Smooth muscle cell (in vitro differentiated cells): ENCODE measurements at regions not wholly inside any gene's neighbourhood (a gene's known extent, or its start where the extent isn't known, plus 50 kb on each side); places are given as distances from the start of the nearest gene placed in this dataset.

ENCODE experiments used
- DNase-seq: peaks from one replicate; lab custom pipeline; 2025; ENCODE audit not compliant: unreplicated experiment; lab: John Stamatoyannopoulos, UW
- H2AFZ ChIP-seq: fragments of 200-600 bp; sonication (generic); 2 replicates; pipeline ENCODE4 v1.6.0; 2016; ENCODE audit warnings: antibody characterized with exemption, low read depth, mild to moderate bottlenecking
- H3F3A ChIP-seq: fragments of 200-600 bp; sonication (generic); 2 replicates; pipeline ENCODE4 v1.6.0; 2017; ENCODE audit warnings: antibody characterized with exemption, low read depth
- H3K27ac ChIP-seq: fragments of 200-600 bp; sonication (generic); 2 replicates; pipeline ENCODE4 v1.5.1; 2016; ENCODE audit warnings: low read depth, mild to moderate bottlenecking
- H3K27me3 ChIP-seq: fragments of 200-600 bp; sonication (generic); 2 replicates; pipeline ENCODE4 v1.6.1; 2016; ENCODE audit warnings: low read depth, mild to moderate bottlenecking
- H3K36me3 ChIP-seq: fragments of 200-600 bp; sonication (generic); 2 replicates; pipeline ENCODE4 v1.5.1; 2016; ENCODE audit warnings: low read depth
- H3K4me1 ChIP-seq: fragments of 200-600 bp; sonication (generic); 2 replicates; pipeline ENCODE4 v1.5.1; 2016; ENCODE audit warnings: low read depth
- H3K4me2 ChIP-seq: fragments of 200-600 bp; sonication (generic); 2 replicates; pipeline ENCODE4 v1.6.0; 2016; ENCODE audit warnings: mild to moderate bottlenecking
- H3K4me3 ChIP-seq: fragments of 200-600 bp; sonication (generic); 2 replicates; pipeline ENCODE4 v1.5.1; 2016; ENCODE audit warnings: mild to moderate bottlenecking
- H3K79me2 ChIP-seq: fragments of 200-600 bp; sonication (generic); 2 replicates; pipeline ENCODE4 v1.6.0; 2016; ENCODE audit warnings: low read depth, mild to moderate bottlenecking
- H3K9ac ChIP-seq: fragments of 200-600 bp; sonication (generic); 2 replicates; pipeline ENCODE4 v1.6.0; 2016; ENCODE audit warnings: low read depth
- H3K9me3 ChIP-seq: fragments of 200-600 bp; sonication (generic); replicated peaks from 2 replicates; pipeline ENCODE4 v1.5.1; 2016; ENCODE audit warnings: low read depth
- H4K20me1 ChIP-seq: fragments of 200-600 bp; sonication (generic); 2 replicates; pipeline ENCODE4 v1.6.0; 2016; ENCODE audit warnings: low read depth
- WGBS: methylation state at CpG from one replicate; pipeline ENCODE4 v1.1.7; 2016; ENCODE audit warnings: low lambda C conversion rate; 5-methylcytosine and 5-hydroxymethylcytosine counted together
- TF ChIP-seq, protein P1 (sequence below): fragments of 200-600 bp; sonication (generic); IDR thresholded peaks from 2 replicates; pipeline ENCODE4 v1.5.1; 2017; ENCODE audit warnings: borderline replicate concordance, mild to moderate bottlenecking, antibody characterized with exemption; ENCODE audit not compliant: insufficient read depth, poor library complexity, severe bottlenecking

- WGBS, result 44% methylated on average over 1 of the region's 1 CpG
- TF ChIP-seq, protein P1, sequence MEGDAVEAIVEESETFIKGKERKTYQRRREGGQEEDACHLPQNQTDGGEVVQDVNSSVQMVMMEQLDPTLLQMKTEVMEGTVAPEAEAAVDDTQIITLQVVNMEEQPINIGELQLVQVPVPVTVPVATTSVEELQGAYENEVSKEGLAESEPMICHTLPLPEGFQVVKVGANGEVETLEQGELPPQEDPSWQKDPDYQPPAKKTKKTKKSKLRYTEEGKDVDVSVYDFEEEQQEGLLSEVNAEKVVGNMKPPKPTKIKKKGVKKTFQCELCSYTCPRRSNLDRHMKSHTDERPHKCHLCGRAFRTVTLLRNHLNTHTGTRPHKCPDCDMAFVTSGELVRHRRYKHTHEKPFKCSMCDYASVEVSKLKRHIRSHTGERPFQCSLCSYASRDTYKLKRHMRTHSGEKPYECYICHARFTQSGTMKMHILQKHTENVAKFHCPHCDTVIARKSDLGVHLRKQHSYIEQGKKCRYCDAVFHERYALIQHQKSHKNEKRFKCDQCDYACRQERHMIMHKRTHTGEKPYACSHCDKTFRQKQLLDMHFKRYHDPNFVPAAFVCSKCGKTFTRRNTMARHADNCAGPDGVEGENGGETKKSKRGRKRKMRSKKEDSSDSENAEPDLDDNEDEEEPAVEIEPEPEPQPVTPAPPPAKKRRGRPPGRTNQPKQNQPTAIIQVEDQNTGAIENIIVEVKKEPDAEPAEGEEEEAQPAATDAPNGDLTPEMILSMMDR, result no peak
- H3K36me3 ChIP-seq, result no peaks in the 10 kb centered on the region
- H3K4me3 ChIP-seq, result no peak overlapping the region
- H3K27me3 ChIP-seq, result no peaks in the 10 kb centered on the region
- no peaks in the 10 kb centered on the region for H3K4me1 ChIP-seq
- no peaks in the 10 kb centered on the region for H4K20me1 ChIP-seq
- no peak overlapping the region for H3K9ac ChIP-seq
- DNase-seq, result no peak
- H3K79me2 ChIP-seq, result no peaks in the 10 kb centered on the region
- no peak overlapping the region for H3K27ac ChIP-seq
- H3F3A ChIP-seq, result no peaks in the 10 kb centered on the region
- H3K4me2 ChIP-seq, result no peak overlapping the region
- no peaks in the 10 kb centered on the region for H3K9me3 ChIP-seq
- H2AFZ ChIP-seq, result no peak overlapping the region
These were observed 186.3 kb upstream of the PLD5 start for GRCh38 chr1:242710847-242711246.

DNA sequence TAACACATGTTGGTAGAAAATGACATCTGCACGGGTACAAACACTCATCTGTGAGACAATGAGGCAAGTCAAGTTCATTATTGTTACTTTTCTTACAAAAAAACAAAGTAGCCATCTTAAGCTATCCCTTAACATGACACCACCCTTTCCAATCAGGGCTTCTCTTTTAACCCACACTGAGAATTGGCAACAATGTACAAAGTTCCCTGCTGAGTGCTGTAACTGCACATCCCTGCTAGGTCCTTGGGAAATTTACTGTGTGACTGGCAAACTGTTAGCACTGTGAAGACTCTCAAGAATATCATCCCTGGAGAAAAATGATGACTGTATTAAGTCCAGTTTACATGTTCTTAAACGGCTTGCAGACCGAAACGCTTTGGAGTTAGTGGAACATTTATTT is 185.8 kb upstream of the PLD5 start:
- Histone ChIP-seq H3K4me2 (no peak overlapping the region), H3K27ac (no peak overlapping the region)
- TF ChIP-seq, protein P1, result no peak

GRCh38 chr1:242703467-242703866 is 179.0 kb upstream of the PLD5 start:
- no peak overlapping the region for H3K9ac ChIP-seq
- no peaks in the 10 kb centered on the region for H3K4me1 ChIP-seq
- no peaks in the 10 kb centered on the region for H3F3A ChIP-seq
- H3K9me3 ChIP-seq, result no peaks in the 10 kb centered on the region
- no peaks in the 10 kb centered on the region for H4K20me1 ChIP-seq
- no peak overlapping the region for H3K4me2 ChIP-seq
- H3K79me2 ChIP-seq, result no peaks in the 10 kb centered on the region
- no peaks in the 10 kb centered on the region for H3K36me3 ChIP-seq
- no peak for DNase-seq
- TF ChIP-seq, protein P1, result no peak
- no peak overlapping the region for H3K27ac ChIP-seq
- no peak overlapping the region for H2AFZ ChIP-seq
- H3K4me3 ChIP-seq, result no peak overlapping the region
- H3K27me3 ChIP-seq, result no peaks in the 10 kb centered on the region
- 83% methylated on average over 2 of the region's 2 CpGs for WGBS

More for the DNA sequence above, 185.8 kb upstream of the PLD5 start:
- Histone ChIP-seq H3K9me3 (no peaks in the 10 kb centered on the region), H3K9ac (no peak overlapping the region), H3K4me3 (no peak overlapping the region), H3K4me1 (no peaks in the 10 kb centered on the region), H3K36me3 (no peaks in the 10 kb centered on the region), H4K20me1 (no peaks in the 10 kb centered on the region), H3F3A (no peaks in the 10 kb centered on the region), H3K79me2 (no peaks in the 10 kb centered on the region), H3K27me3 (no peaks in the 10 kb centered on the region), H2AFZ (no peak overlapping the region)
- WGBS, result 62% methylated on average over 4 of the region's 4 CpGs
- DNase-seq, result no peak

- WGBS, result 76% methylated on average over 2 of the region's 2 CpGs
- Histone ChIP-seq H3K27ac (no peak overlapping the region), H3K27me3 (no peaks in the 10 kb centered on the region), H3K36me3 (no peaks in the 10 kb centered on the region), H3K4me1 (no peaks in the 10 kb centered on the region), H3K9me3 (no peaks in the 10 kb centered on the region), H3K4me3 (no peak overlapping the region), H3K79me2 (no peaks in the 10 kb centered on the region), H3K4me2 (no peak overlapping the region), H4K20me1 (no peaks in the 10 kb centered on the region), H2AFZ (no peak overlapping the region), H3K9ac (no peak overlapping the region), H3F3A (no peaks in the 10 kb centered on the region)
- TF ChIP-seq, protein P1, result no peak
- DNase-seq, result no peak
These were observed 168.5 kb upstream of the PLD5 start for GRCh38 chr1:242692988-242693387.
